ENCODE measurements at regions not wholly inside any gene's neighbourhood (a gene's known extent, or its start where the extent isn't known, plus 50 kb on each side); places are given as distances from the start of the nearest gene placed in this dataset.
A peak's percentile ranks its signal among the peaks of the same experiment; 100 is the strongest.

- DNase-seq (no peak), ATAC-seq (ENCODE audit: poor library complexity) (no peak)
- intact Hi-C loops (cut with DNase I), result no loop called here
Measured at GRCh38 chr11:70744396-70745185, 346.3 kb downstream of the CTTN start.

- ATAC-seq (ENCODE audit: poor library complexity) (no peak), DNase-seq (no peak)
- intact Hi-C loops (cut with DNase I), result no loop called here
Measured at GRCh38 chr11:70745451-70745850, 347.1 kb downstream of the CTTN start.

GRCh38 chr11:70745941-70746340, 347.6 kb downstream of the CTTN start:
- DNase-seq, result no peak
- intact Hi-C loops (cut with DNase I), result no loop called here
- ATAC-seq (ENCODE audit: poor library complexity), result no peak

- DNase-seq, result no peak
- no peak for ATAC-seq (ENCODE audit: poor library complexity)
- intact Hi-C loops (cut with DNase I), result no loop called here
Measured at GRCh38 chr11:70746351-70746750, 348.0 kb downstream of the CTTN start.

- intact Hi-C loops (cut with DNase I), result no loop called here
- ATAC-seq (ENCODE audit: poor library complexity), result no peak
- no peak for DNase-seq
Measured at GRCh38 chr11:70747285-70747684, 349.0 kb downstream of the CTTN start.

- DNase-seq (no peak), ATAC-seq (ENCODE audit: poor library complexity) (no peak)
Measured at GRCh38 chr11:70747921-70748320, 349.6 kb downstream of the CTTN start.

GRCh38 chr11:70751142-70751734, 352.9 kb downstream of the CTTN start:
- ATAC-seq (ENCODE audit: poor library complexity) (no peak), DNase-seq (no peak)
- intact Hi-C loops (cut with DNase I), result no loop called here

More at GRCh38 chr11:70747921-70748320, 349.6 kb downstream of the CTTN start:
- intact Hi-C loops (cut with DNase I), result no loop called here

- ATAC-seq (ENCODE audit: poor library complexity) (peak; percentile 99), DNase-seq (peak; percentile 87)
- intact Hi-C loops (cut with DNase I), result loop anchor here (2.0 kb wide), 1 partner anchor 289 kb away; no protein-coding TSS in a partner anchor
Measured at GRCh38 chr11:70755410-70756158, 357.3 kb downstream of the CTTN start.

GRCh38 chr11:70756341-70756740, 358.0 kb downstream of the CTTN start:
- ATAC-seq (ENCODE audit: poor library complexity) (no peak), DNase-seq (peak; percentile 40)
- intact Hi-C loops (cut with DNase I), result no loop called here

GRCh38 chr11:70756756-70757155, 358.4 kb downstream of the CTTN start:
- ATAC-seq (ENCODE audit: poor library complexity) (no peak), DNase-seq (no peak)
- intact Hi-C loops (cut with DNase I), result no loop called here

GRCh38 chr11:70757241-70757640, 358.9 kb downstream of the CTTN start:
- ATAC-seq (ENCODE audit: poor library complexity) (no peak), DNase-seq (peak; percentile 22)
- intact Hi-C loops (cut with DNase I), result no loop called here

- DNase-seq (peak; percentile 20), ATAC-seq (ENCODE audit: poor library complexity) (no peak)
- intact Hi-C loops (cut with DNase I), result no loop called here
Measured at GRCh38 chr11:70758206-70758605, 359.9 kb downstream of the CTTN start.

GRCh38 chr11:70759846-70760245, 361.5 kb downstream of the CTTN start:
- intact Hi-C loops (cut with DNase I), result no loop called here
- no peak for ATAC-seq (ENCODE audit: poor library complexity)
- DNase-seq, result no peak

- intact Hi-C loops (cut with DNase I), result no loop called here
- DNase-seq (peak; percentile 28), ATAC-seq (ENCODE audit: poor library complexity) (no peak)
Measured at GRCh38 chr11:70760416-70761020, 362.2 kb downstream of the CTTN start.

- ATAC-seq (ENCODE audit: poor library complexity) (no peak), DNase-seq (peak; percentile 15)
- intact Hi-C loops (cut with DNase I), result no loop called here
Measured at GRCh38 chr11:70761094-70761907, 363.0 kb downstream of the CTTN start.

- no peak for DNase-seq
- no peak for ATAC-seq (ENCODE audit: poor library complexity)
- intact Hi-C loops (cut with DNase I), result no loop called here
Measured at GRCh38 chr11:70761908-70762337, 363.6 kb downstream of the CTTN start.

- no peak for ATAC-seq (ENCODE audit: poor library complexity)
- DNase-seq, result peak; percentile 13
- intact Hi-C loops (cut with DNase I), result no loop called here
Measured at GRCh38 chr11:70762810-70763209, 364.5 kb downstream of the CTTN start.

GRCh38 chr11:70763606-70764005, 365.3 kb downstream of the CTTN start:
- intact Hi-C loops (cut with DNase I), result no loop called here
- ATAC-seq (ENCODE audit: poor library complexity), result no peak

More at GRCh38 chr11:70763606-70764005, 365.3 kb downstream of the CTTN start:
- DNase-seq, result peak; percentile 23
